Ammon's horn (tissue), 1 donor: ENCODE measurements at regions not wholly inside any gene's neighbourhood (a gene's known extent, or its start where the extent isn't known, plus 50 kb on each side); places are given as distances from the start of the nearest gene placed in this dataset.
A peak's percentile ranks its signal among the peaks of the same experiment; 100 is the strongest.
"Not testable (repeated sequence)": the region's sequence is repeated elsewhere in the genome, so short reads cannot be mapped to it uniquely, and the experiment has no call there.

Experiments
- DNase-seq: peaks from one replicate; pipeline ENCODE4 v3.0.0-alpha.2; 2016; ENCODE audit warnings: low spot score

GRCh38 chr16:62755938-62756337 lies 719.7 kb upstream of the CDH8 start:
- DNase-seq, result no peak

- DNase-seq, result no peak
Measured at GRCh38 chr16:62752854-62753253, 716.6 kb upstream of the CDH8 start.

- DNase-seq, result no peak
Measured at GRCh38 chr16:62751218-62751617, 715.0 kb upstream of the CDH8 start.

DNA sequence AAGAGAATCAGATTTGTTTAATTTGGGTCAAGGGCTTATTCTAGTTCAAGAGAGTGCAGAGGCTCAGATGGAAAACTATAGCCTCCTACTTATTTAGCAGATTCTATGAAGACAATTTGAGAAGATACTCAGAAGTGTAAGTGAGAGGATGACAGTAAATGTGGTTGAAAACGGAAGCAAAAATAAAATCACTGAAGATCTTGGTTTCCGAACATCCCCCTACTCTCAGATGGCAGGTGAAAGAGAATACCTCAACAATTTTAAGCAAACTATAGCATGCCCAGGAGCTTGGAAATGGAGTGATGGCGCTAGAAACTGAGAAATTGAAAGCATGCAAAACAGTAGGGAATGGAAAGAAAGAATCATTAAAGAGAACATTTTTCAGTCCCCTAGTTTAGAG lies 705.5 kb upstream of the CDH8 start:
- DNase-seq, result no peak

GRCh38 chr16:62738666-62739460 lies 702.6 kb upstream of the CDH8 start:
- peak; percentile 84 for DNase-seq

- DNase-seq, result no peak
Measured at GRCh38 chr16:62732092-62732491, 695.9 kb upstream of the CDH8 start.

DNA sequence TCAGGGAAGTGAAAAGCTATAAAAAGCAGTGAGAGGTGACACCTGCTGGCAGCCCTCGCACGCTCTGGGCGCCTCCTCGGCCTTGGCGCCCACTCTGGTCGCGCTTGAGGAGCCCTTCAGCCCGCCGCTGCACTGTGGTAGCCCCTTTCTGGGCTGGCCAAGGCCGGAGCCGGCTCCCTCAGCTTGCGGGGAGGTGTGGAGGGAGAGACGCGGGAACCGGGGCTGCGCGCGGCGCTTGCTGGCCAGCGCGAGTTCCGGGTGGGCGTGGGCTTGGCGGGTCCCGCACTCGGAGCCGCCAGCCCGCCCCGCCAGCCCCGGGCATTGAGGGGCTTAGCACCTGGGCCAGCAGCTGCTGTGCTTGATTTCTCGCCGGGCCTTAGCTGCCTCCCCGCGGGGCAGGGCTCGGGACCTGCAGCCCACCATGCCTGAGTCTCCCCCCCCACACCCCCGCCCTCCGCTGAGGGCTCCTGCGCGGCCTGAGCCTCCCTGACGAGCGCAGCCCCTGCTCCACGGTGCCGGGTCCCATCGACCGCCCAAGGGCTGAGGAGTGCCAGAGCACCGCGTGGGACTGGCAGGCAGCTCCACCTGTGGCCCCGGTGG lies 688.5 kb upstream of the CDH8 start:
- DNase-seq, result not testable (repeated sequence)

- DNase-seq, result no peak
Measured at GRCh38 chr16:62720651-62721050, 684.4 kb upstream of the CDH8 start.

- no peak for DNase-seq
Measured at GRCh38 chr16:62717026-62717425, 680.8 kb upstream of the CDH8 start.

DNA sequence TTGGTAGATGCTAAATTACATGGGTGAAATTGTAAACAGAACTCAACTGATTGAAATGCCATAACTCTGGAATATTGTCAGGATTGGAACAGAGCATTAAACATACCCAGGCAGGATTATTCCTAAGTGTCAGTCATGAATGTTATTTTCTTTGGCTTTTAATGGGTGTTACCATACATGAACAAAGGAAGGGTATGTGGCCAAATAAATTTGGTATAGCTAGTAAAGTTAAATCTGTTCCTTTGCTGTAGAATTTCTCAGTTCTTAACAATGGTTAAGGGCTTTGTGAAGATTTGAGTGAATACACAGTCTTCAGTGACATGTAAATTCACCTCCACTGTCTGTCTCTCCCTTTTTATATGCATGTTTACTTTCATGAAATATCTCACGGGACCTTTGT lies 679.5 kb upstream of the CDH8 start:
- no peak for DNase-seq

- no peak for DNase-seq
Measured at GRCh38 chr16:62712566-62712965, 676.3 kb upstream of the CDH8 start.

DNA sequence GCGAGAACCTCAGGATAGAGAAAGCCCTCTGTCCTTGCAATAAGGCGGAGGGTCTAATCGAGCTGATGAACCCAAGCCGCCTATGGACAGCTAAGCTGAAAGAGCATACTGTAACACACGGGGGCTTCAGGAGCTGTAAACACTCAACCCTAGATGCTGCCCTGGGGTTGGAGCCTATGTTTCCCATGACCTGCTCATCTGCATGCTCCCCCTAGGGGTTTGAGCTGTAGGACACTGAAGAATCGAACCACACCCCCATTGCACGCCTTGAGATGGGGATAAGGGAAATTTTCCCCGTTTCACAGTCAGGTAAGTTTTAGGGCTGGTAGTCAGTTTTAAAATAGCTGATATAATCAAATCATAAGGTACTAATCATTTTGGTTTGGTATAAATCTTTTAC lies 675.6 kb upstream of the CDH8 start:
- no peak for DNase-seq

- peak; percentile 16 for DNase-seq
Measured at GRCh38 chr16:62709794-62710193, 673.6 kb upstream of the CDH8 start.

- DNase-seq, result peak; percentile 16
Measured at GRCh38 chr16:62701426-62701825, 665.2 kb upstream of the CDH8 start.

- no peak for DNase-seq
Measured at GRCh38 chr16:62700426-62701294, 664.4 kb upstream of the CDH8 start.

- no peak for DNase-seq
Measured at GRCh38 chr16:62692685-62693084, 656.4 kb upstream of the CDH8 start.

- DNase-seq, result no peak
Measured at GRCh38 chr16:62681819-62682218, 645.6 kb upstream of the CDH8 start.

- no peak for DNase-seq
Measured at GRCh38 chr16:62678796-62679195, 642.6 kb upstream of the CDH8 start.

- no peak for DNase-seq
Measured at GRCh38 chr16:62676306-62676705, 640.1 kb upstream of the CDH8 start.

DNA sequence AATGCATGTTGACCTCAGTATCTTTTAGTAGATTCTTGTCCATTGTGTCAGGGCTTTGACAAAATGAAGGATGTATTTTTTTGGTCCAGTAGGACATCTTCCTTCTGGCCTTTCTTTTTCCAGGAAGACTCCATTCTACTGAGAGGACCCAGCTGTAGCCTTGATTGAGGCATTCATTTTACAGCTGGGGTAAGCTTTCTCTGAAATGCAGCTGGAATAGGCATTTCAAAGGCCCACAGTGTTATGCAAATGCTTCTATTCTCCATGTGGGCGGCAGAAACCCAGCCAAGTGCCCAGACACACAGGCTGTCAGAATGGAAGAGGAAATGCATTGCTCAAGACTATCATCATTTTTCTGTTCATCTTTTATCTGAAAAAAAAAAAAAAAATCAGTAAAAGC lies 629.0 kb upstream of the CDH8 start:
- DNase-seq, result peak; percentile 85

- no peak for DNase-seq
Measured at GRCh38 chr16:62664566-62664965, 628.3 kb upstream of the CDH8 start.

GRCh38 chr16:62661435-62661834 lies 625.2 kb upstream of the CDH8 start:
- DNase-seq, result no peak

GRCh38 chr16:62657116-62657515 lies 620.9 kb upstream of the CDH8 start:
- no peak for DNase-seq
